ENCODE measurements at regions not wholly inside any gene's neighbourhood (a gene's known extent, or its start where the extent isn't known, plus 50 kb on each side); places are given as distances from the start of the nearest gene placed in this dataset.

DNA sequence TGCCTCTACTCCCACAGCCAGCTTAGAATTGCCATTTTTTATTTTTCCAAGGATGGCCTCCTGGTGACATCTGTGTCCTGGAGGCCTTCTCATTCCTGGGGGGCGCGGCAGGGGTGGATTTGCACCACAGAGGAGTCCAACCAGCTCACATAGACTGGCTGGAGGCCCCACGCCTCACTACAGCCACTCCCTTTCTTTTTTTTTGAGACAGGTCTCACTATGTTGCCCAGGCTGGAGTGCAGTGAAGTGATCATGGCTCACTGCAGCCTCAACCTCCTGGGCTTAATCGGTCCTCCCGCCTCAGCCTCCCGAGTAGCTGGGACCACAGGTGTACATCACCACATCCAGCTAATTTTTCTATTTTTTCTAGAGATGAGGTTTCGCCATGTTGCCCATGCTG is 57.6 kb upstream of the DOCK1 start:
- DNase-seq (ENCODE audit: low read depth in 2 of 2), result no peak

DNA sequence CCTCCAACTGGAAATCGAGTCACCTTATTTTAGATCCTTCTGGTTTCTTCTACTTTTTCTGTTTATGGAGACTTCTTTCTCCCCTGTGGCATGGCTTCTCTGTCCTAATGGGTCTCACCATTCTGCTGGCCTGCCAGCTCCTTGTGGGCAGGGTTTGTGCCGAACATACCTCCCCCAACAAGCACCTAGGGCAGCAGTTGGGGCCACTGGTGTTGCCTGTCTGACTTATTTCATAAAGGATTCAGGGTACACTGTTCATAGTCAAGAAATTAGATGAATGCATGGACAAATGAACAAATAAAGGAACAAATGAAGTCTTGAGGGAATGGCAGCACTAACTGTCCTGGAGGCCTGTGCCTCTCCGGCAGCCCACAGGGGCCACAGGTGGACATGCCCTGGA is 55.6 kb upstream of the DOCK1 start:
- no peak for DNase-seq (ENCODE audit: low read depth in 2 of 2)

DNA sequence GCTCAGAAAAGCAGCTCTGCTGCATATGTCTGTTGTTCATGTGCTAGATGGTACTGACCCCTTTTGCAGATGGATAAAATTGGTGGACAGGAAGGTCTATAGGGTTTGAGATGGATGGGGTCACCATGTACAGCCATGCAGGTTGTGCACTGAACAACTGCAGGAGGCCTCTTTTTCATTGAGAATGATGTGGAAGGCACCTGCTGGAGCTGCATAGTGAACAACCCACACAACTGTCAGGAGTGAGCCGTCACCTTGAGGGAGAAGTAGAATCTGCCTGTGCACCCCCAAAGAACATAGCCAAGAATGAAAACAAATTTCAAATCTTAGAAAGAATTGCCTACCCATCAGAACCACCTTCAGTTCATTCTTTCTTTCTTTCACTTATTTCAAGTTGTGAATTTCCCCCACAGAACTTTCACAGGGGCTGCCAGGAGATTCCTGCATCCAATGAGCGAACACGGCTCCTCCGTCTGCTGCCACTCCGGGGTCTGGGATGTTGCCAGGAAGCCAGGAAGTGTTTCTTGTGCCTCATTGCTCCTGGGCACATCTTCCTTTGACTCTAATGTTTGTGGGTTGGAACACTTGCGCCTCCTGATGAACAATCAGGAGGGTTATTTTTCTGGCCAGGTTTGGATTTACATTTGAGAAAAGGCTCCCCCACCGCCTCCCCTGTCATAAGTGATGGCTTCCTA is 53.7 kb upstream of the DOCK1 start:
- no peak for DNase-seq (ENCODE audit: low read depth in 2 of 2)

DNA sequence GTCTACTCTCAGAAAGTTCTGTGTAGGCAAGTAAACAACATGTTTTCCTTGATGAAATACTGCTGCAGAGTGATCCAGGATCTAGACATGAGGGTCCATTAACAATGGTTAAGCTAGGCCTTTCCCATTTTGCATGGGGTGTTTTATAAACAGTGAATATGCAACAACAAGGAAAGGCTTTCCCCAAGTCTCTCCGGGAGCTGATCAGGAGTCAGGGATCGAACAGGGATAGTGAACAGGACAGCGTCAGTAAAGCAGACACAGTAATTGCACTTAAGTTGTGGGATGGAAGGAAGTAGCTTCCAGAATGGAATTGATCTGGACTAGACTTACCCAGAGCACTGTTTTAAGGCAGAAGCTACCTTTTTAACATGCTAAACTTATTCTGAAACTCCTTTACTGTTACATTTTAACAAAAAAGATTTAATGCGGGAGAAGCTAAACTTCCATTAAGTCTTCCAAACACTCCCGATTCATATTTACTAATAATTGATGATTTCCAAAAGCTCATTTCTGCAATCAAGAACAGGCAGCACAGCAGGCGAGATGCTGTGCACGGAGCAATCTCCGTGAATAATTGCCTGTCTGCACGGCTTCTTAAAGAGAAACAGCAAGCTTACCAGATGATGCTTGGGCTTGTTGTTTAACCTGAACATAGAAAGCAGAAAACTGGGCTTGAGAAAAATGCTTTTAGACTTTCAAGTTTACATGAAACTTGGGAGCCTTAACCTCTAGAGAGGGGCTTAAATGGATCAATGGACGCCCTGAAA is 50.3 kb upstream of the DOCK1 start:
- no peak for DNase-seq (ENCODE audit: low read depth in 2 of 2)

All from stimulated activated CD4-positive, alpha-beta T cell treated with anti-CD3 and anti-CD28 coated beads, Interleukin-15, amount 100 ng/mL, for 48 hours (primary cell).